WI38 (cell line): ENCODE measurements at regions not wholly inside any gene's neighbourhood (a gene's known extent, or its start where the extent isn't known, plus 50 kb on each side); places are given as distances from the start of the nearest gene placed in this dataset.
A peak's percentile ranks its signal among the peaks of the same experiment; 100 is the strongest.

Source experiments
- H3K4me3 ChIP-seq: 2 replicates; pipeline ENCODE4 v1.5.1; 2011; ENCODE audit warnings: low read depth, mild to moderate bottlenecking, control low read depth, low read length
- CTCF ChIP-seq: IDR thresholded peaks from 2 replicates; pipeline ENCODE4 v1.5.1; 2012; ENCODE audit warnings: low read depth, mild to moderate bottlenecking, control low read depth, low read length

- TF ChIP-seq CTCF = no peak
- no peak overlapping the region for H3K4me3 ChIP-seq
Observed at GRCh38 chr11:43558556-43559127, 121.9 kb upstream of the HSD17B12 start.

DNA sequence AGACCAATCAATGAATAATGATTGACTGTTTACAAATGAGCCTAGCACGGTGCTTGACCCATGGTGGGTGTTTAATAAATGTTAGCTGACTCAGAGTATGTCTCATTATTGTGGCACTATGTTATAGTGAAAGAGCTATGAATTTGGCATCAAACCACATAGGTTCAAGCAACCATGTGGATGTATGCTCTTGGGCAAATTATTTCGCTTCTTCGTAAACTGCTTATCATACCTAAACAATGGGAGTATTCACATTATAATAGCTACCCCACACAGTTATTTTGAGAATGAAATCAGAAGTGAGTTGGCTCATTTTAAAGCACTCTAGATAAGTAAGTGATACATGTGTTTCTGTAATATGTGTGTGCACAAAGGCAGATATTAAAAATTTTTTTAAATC, 118.7 kb upstream of the HSD17B12 start:
- no peak overlapping the region for H3K4me3 ChIP-seq
- TF ChIP-seq CTCF = no peak

DNA sequence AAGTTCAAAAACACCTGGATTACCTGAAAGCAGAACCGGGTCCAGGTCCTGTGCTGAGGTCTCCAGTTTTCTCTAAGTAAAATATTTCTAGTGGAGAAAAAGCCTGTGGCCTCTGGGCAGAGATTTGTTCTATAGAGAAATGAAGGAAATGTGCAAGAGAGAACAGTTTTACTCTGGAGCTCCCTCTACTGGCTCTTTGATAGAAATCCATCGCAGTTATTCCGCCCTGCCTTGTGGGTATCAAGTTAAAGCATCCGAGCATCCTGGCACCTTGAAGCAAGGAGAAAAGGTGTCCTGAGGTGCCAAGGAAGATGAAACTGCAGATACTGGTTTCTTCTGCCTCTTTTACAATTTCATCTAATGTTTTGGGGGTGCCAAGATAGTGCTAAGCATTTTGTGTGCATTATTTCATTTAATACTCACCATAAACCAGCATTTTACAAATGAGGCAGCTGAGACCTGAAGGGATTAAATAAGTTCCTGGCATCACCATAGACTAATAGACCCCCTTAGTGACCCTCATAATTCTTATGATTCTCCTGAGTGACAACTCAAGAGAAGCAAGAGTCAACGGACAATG, 113.1 kb upstream of the HSD17B12 start:
- no peak overlapping the region for H3K4me3 ChIP-seq
- TF ChIP-seq CTCF = peak; percentile 55

DNA sequence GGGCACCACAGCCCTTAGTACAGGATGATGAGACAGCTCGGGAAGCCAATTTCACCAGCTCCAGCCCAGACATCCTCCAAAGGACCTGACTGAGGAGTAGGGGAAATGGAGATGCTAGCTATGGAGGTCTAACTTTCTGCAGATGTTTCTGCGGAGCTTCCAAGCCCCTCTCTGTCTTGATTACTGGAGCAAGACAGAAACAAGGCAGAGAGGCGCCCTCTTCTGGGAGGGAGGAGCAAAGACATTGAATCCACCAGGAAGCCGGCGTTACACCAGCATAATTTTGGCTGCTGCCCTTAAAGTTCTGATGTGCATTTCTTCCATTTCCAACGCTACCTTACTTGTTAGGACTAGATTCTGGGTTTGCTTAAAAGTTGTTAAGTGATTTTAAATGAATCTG, 107.3 kb upstream of the HSD17B12 start:
- no peak overlapping the region for H3K4me3 ChIP-seq
- peak; percentile 33 for TF ChIP-seq CTCF

DNA sequence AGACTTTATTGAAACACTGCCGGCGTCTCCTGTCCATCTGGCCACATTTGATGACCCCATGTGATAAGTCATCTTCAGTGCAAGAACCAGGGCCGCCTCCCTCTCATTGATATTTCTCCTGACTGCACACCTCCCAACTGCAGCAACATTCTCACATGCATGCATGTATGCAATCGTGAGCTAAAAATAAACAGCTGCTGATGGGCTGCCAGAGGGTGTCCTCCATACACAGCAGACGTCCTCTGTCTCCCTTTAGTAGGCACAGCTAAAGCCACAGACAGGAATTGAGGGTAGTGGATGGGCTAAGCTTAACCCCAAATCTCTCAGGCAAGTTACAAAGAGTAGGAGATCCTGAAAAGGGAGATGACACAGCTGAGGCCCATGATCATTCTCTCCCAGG, 106.7 kb upstream of the HSD17B12 start:
- no peak for TF ChIP-seq CTCF
- no peak overlapping the region for H3K4me3 ChIP-seq

- H3K4me3 ChIP-seq = no peak overlapping the region
- TF ChIP-seq CTCF = no peak
Observed at GRCh38 chr11:43574411-43574810, 106.1 kb upstream of the HSD17B12 start.

- H3K4me3 ChIP-seq = peak overlapping the region; percentile 33
- no peak for TF ChIP-seq CTCF
Observed at GRCh38 chr11:43574949-43575912, 105.3 kb upstream of the HSD17B12 start.
